ENCODE measurements at regions not wholly inside any gene's neighbourhood (a gene's known extent, or its start where the extent isn't known, plus 50 kb on each side); places are given as distances from the start of the nearest gene placed in this dataset.

- intact Hi-C loops (cut with DNase I) = no loop called here
- ATAC-seq = no peak
- TF ChIP-seq CTCF (IDR thresholded peaks at IDR 0.05) = no peak
Measured at GRCh38 chr2:193687195-193687594, 1492.5 kb upstream of the TMEFF2 start.

GRCh38 chr2:193679847-193680246 lies 1485.1 kb upstream of the TMEFF2 start:
- no peak overlapping the region for H3K27ac ChIP-seq
- H3K9me3 ChIP-seq = peaks cover 0 to 4% of the 10 kb centered on the region in 2 donors
- H3K36me3 ChIP-seq = no peaks in the 10 kb centered on the region
- intact Hi-C loops (cut with DNase I) = no loop called here
- no peak for TF ChIP-seq CTCF (IDR thresholded peaks at IDR 0.05)
- ATAC-seq (no peak), DNase-seq (no peak)
- H3K4me1 ChIP-seq = no peaks in the 10 kb centered on the region
- no peak overlapping the region for H3K4me3 ChIP-seq
- no peaks in the 10 kb centered on the region for H3K27me3 ChIP-seq

More at GRCh38 chr2:193687195-193687594, 1492.5 kb upstream of the TMEFF2 start:
- H3K4me1 ChIP-seq = no peaks in the 10 kb centered on the region
- peaks cover 0 to under 1% of the 10 kb centered on the region in 2 donors for H3K9me3 ChIP-seq
- H3K4me3 ChIP-seq = no peak overlapping the region
- DNase-seq = no peak
- no peaks in the 10 kb centered on the region for H3K36me3 ChIP-seq
- H3K27me3 ChIP-seq = no peaks in the 10 kb centered on the region
- no peak overlapping the region for H3K27ac ChIP-seq

GRCh38 chr2:193670478-193670877 lies 1475.7 kb upstream of the TMEFF2 start:
- no peak overlapping the region for H3K27ac ChIP-seq
- ATAC-seq (no peak), DNase-seq (no peak)
- no peaks in the 10 kb centered on the region for H3K4me1 ChIP-seq
- H3K27me3 ChIP-seq = no peaks in the 10 kb centered on the region
- no peak overlapping the region for H3K4me3 ChIP-seq
- no peaks in the 10 kb centered on the region for H3K36me3 ChIP-seq
- TF ChIP-seq CTCF (IDR thresholded peaks at IDR 0.05) = no peak
- no peaks in the 10 kb centered on the region for H3K9me3 ChIP-seq
- intact Hi-C loops (cut with DNase I) = no loop called here

DNA sequence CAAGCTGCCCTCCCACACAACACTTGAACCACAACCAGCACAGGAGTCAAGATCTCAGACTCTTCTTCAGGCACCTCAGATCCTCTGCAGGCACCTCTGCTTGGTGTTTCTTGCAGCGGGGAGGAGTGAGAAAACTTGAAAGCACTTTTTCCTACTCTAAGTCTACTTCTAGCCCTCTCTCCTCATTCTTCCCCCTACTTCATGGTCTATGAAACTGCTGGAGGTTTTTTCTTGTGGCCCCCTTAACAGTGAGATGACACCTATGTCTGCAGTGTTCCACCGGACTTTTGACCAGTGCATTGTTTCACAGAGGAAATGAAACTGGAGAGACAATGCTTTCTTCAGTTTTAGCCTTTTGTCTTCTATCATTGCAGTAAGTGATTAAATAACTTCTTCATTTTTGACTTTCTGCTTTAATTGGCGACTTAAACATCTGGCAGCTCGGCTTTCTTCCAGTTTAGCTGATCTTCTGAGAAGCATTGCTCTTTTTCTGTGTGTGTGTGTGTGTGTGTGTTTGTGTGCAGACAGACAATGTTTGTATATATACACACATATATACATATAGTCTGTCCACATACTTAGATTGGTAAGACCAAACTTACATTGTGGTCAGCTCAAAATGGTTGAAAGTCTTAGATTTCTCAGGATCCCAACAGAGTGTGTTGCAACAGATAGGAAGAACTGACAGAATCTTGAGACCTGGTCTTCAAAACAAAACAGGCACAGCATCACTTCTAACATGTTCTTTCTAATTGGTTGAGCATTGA lies 1474.0 kb upstream of the TMEFF2 start:
- Histone ChIP-seq H3K27ac (no peak overlapping the region), H3K27me3 (no peaks in the 10 kb centered on the region), H3K9me3 (no peaks in the 10 kb centered on the region), H3K36me3 (no peaks in the 10 kb centered on the region), H3K4me3 (no peak overlapping the region), H3K4me1 (no peaks in the 10 kb centered on the region)
- no peak for ATAC-seq
- DNase-seq = no peak
- TF ChIP-seq CTCF (IDR thresholded peaks at IDR 0.05) = no peak
- intact Hi-C loops (cut with DNase I) = no loop called here

DNA sequence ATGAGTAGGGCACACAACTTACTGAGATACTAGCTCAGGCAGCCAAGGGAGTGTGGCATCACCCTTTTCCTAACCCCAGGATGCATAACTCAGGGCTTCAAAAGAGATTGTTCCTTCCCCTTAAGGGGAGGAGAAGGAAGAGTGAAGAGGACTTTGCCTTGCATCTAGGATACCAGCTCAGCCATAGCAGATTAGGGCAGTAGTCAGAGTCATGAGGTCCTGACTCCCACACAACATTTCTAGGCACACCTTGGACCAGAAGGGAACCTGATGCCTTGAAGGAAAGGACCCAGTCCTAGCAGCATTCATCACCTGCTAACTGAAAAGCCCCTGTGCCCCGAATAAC lies 1433.2 kb upstream of the TMEFF2 start:
- H3K27ac ChIP-seq = no peak overlapping the region
- H3K36me3 ChIP-seq = no peaks in the 10 kb centered on the region

More for the DNA sequence above, 1433.2 kb upstream of the TMEFF2 start:
- intact Hi-C loops (cut with DNase I) = no loop called here
- DNase-seq (no peak), ATAC-seq (no peak)
- no peaks in the 10 kb centered on the region for H3K27me3 ChIP-seq
- no peaks in the 10 kb centered on the region for H3K4me1 ChIP-seq
- peaks cover 0 to 31% of the 10 kb centered on the region in 2 donors for H3K9me3 ChIP-seq
- H3K4me3 ChIP-seq = no peak overlapping the region
- no peak for TF ChIP-seq CTCF (IDR thresholded peaks at IDR 0.05)

Measured in left lung (tissue), 4 donors.